OCI-LY1 (cell line): ENCODE measurements at regions not wholly inside any gene's neighbourhood (a gene's known extent, or its start where the extent isn't known, plus 50 kb on each side); places are given as distances from the start of the nearest gene placed in this dataset.
"Not testable (repeated sequence)": the region's sequence is repeated elsewhere in the genome, so short reads cannot be mapped to it uniquely, and the experiment has no call there.

Source experiments
- H2AFZ ChIP-seq: fragments of 200-600 bp; sonication (generic), shearing (Covaris generic); 2 replicates; pipeline ENCODE4 v1.6.0; 2014; ENCODE audit warnings: antibody characterized with exemption, mild to moderate bottlenecking, low read length
- H3F3A ChIP-seq: fragments of 200-600 bp; sonication (generic), shearing (Covaris generic); 2 replicates; pipeline ENCODE4 v1.6.0; 2014; ENCODE audit warnings: mild to moderate bottlenecking, antibody characterized with exemption, low read length, moderate library complexity; ENCODE audit not compliant: insufficient read depth
- H3K27ac ChIP-seq: fragments of 200-600 bp; sonication (generic); 2 replicates; pipeline ENCODE4 v1.5.1; 2014; ENCODE audit warnings: low read length, mixed run types, mild to moderate bottlenecking, low read depth; ENCODE audit not compliant: poor library complexity, severe bottlenecking
- H3K27me3 ChIP-seq: fragments of 200-600 bp; sonication (generic); 2 replicates; pipeline ENCODE4 v1.6.0; 2014; ENCODE audit warnings: antibody characterized with exemption, mild to moderate bottlenecking, low read length, moderate library complexity; ENCODE audit not compliant: insufficient read depth
- H3K36me3 ChIP-seq: fragments of 200-600 bp; sonication (generic); 2 replicates; pipeline ENCODE4 v1.6.1; 2014; ENCODE audit warnings: mild to moderate bottlenecking, antibody characterized with exemption, low read length, moderate library complexity, mixed read lengths; ENCODE audit not compliant: insufficient read depth
- H3K4me1 ChIP-seq: fragments of 200-600 bp; sonication (generic); 2 replicates; pipeline ENCODE4 v1.5.1; 2014; ENCODE audit warnings: mild to moderate bottlenecking, low read length, moderate library complexity; ENCODE audit not compliant: insufficient read depth, severe bottlenecking
- H3K4me2 ChIP-seq: fragments of 200-600 bp; sonication (generic), shearing (Covaris generic); 2 replicates; pipeline ENCODE4 v1.6.1; 2014; ENCODE audit warnings: low read length
- H3K4me3 ChIP-seq: fragments of 200-600 bp; sonication (generic); 2 replicates; pipeline ENCODE4 v1.5.1; 2014; ENCODE audit warnings: low read length, low read depth, mild to moderate bottlenecking, mixed read lengths; ENCODE audit not compliant: poor library complexity, severe bottlenecking
- H3K79me2 ChIP-seq: fragments of 200-600 bp; shearing (Covaris generic); 2 replicates; pipeline ENCODE4 v1.6.1; 2016; ENCODE audit warnings: mixed run types, low read length, mixed read lengths; ENCODE audit not compliant: insufficient read depth
- H3K9ac ChIP-seq: fragments of 200-600 bp; sonication (generic), shearing (Covaris generic); 2 replicates; pipeline ENCODE4 v1.6.1; 2014; ENCODE audit warnings: mild to moderate bottlenecking, low read length, mixed read lengths
- H3K9me2 ChIP-seq: fragments of 200-600 bp; sonication (generic), shearing (Covaris generic); 2 replicates; pipeline ENCODE4 v1.6.1; 2014; ENCODE audit warnings: low read depth, mild to moderate bottlenecking, low read length, mixed read lengths
- H3K9me3 ChIP-seq: fragments of 200-600 bp; shearing (Covaris generic); 2 replicates; pipeline ENCODE4 v1.6.1; 2014; ENCODE audit warnings: low read length, mixed read lengths
- H4K20me1 ChIP-seq: fragments of 200-600 bp; sonication (generic), shearing (Covaris generic); 2 replicates; pipeline ENCODE4 v1.6.0; 2016; ENCODE audit warnings: mild to moderate bottlenecking, low read length; ENCODE audit not compliant: insufficient read depth
- CTCF ChIP-seq: fragments of 200-600 bp; sonication (generic), shearing (Covaris generic); IDR thresholded peaks from 2 replicates; pipeline ENCODE4 v1.5.1; 2017; ENCODE audit warnings: mild to moderate bottlenecking, antibody characterized with exemption, low read length, moderate library complexity, mixed read lengths
- EZH2 ChIP-seq: fragments of 200-600 bp; sonication (generic), shearing (Covaris generic); IDR thresholded peaks from 2 replicates; pipeline ENCODE4 v1.8.0; 2017; ENCODE audit warnings: borderline replicate concordance, mixed run types, mild to moderate bottlenecking, antibody characterized with exemption, low read length, moderate library complexity, mixed read lengths

DNA sequence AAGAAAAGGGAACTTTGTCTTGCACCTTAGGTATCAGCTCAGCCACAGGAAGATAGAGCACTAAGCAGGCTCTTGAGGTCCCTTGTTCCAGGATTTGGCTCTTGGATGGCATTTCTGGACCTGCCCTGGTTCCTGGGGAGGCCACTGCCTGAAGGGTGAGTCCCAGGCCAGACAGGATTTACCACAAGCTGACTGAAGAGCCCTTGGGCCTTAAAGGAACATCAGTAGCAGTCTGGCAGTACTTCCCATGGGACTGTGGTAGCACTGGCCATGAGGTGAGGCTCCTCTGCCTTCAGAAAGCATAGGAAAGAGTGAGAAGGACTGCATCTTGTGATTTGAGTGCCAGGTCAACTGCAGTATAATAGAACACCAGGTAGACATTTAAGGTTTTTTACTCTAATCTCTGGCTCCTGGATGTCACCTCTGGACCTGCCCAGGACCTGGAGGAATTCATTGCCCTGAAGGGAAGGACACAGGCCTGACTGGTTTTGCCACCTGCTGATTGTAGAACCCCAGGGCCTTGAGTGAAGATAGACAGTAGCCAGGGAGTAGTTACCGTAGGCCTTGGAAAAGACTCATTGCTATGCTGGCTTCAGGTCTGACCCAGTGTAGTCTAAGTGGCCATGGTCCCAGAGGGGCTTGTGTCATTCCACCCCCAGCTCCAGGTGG lies 154.4 kb upstream of the CREB1 start:
- H3K27me3 ChIP-seq, result no peaks in the 10 kb centered on the region
- H3K36me3 ChIP-seq, result no peaks in the 10 kb centered on the region
- H3K9ac ChIP-seq, result no peak overlapping the region
- no peaks in the 10 kb centered on the region for H3K9me3 ChIP-seq
- H3K9me2 ChIP-seq, result no peaks in the 10 kb centered on the region
- no peak overlapping the region for H3K4me2 ChIP-seq
- no peaks in the 10 kb centered on the region for H4K20me1 ChIP-seq
- H3K27ac ChIP-seq, result no peak overlapping the region
- H3K79me2 ChIP-seq, result no peaks in the 10 kb centered on the region
- TF ChIP-seq EZH2 (no peak), CTCF (no peak)
- no peaks in the 10 kb centered on the region for H3F3A ChIP-seq
- H3K4me3 ChIP-seq, result no peak overlapping the region
- no peak overlapping the region for H2AFZ ChIP-seq
- H3K4me1 ChIP-seq, result no peaks in the 10 kb centered on the region

DNA sequence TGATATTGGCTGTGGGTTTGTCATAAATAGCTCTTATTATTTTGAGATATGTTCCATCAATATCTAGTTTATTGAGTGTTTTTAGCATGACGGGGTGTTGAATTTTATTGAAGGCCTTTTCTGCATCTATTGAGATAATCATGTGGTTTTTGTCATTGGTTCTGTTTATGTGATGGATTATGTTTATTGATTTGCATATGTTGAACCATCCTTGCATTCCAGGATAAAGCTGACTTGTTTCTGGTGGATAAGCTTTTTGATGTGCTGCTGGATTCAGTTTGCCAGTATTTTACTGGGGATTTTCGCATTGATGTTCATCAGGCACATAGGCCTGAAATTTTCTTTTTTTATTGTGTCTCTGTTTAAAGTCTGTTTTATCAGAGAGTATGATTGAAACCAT lies 151.1 kb upstream of the CREB1 start:
- not testable (repeated sequence) for H4K20me1 ChIP-seq, H3K27ac ChIP-seq, H3K4me2 ChIP-seq, H3K27me3 ChIP-seq, H3F3A ChIP-seq, H3K9me2 ChIP-seq, H3K36me3 ChIP-seq, H2AFZ ChIP-seq, H3K79me2 ChIP-seq, H3K9ac ChIP-seq, H3K4me1 ChIP-seq, H3K4me3 ChIP-seq, H3K9me3 ChIP-seq

DNA sequence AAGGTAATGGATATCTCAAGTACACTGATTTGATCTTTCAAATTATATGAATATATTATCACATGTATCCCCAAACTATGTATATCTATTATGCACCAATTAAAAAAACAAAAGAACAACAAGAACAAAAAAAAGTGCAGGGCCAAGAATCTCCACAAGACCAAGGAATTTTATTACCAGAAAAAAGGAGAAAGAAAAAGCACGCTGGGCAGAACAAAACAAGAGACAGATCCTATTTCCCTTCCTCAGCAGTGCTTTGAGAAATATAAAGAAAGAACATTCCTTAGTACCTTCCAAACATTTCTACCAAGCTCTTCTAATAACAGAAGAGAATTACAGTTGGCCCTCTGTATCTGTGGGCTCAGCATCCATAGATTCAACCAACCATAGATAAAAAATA lies 144.7 kb upstream of the CREB1 start:
- Histone ChIP-seq H3K36me3 (no peaks in the 10 kb centered on the region), H3K4me2 (no peak overlapping the region), H4K20me1 (no peaks in the 10 kb centered on the region), H2AFZ (no peak overlapping the region), H3K9ac (no peak overlapping the region), H3K9me2 (no peaks in the 10 kb centered on the region), H3K27ac (no peak overlapping the region), H3K9me3 (no peaks in the 10 kb centered on the region), H3F3A (no peaks in the 10 kb centered on the region), H3K4me1 (no peaks in the 10 kb centered on the region), H3K27me3 (no peaks in the 10 kb centered on the region), H3K4me3 (no peak overlapping the region), H3K79me2 (no peaks in the 10 kb centered on the region)
- TF ChIP-seq EZH2 (no peak), CTCF (no peak)

GRCh38 chr2:207385903-207386302 lies 143.9 kb upstream of the CREB1 start:
- Histone ChIP-seq H3K9me2 (no peaks in the 10 kb centered on the region), H3K4me3 (no peak overlapping the region), H3K79me2 (no peaks in the 10 kb centered on the region), H3K4me1 (no peaks in the 10 kb centered on the region), H3K27ac (no peak overlapping the region), H3K9ac (no peak overlapping the region), H3F3A (no peaks in the 10 kb centered on the region), H3K27me3 (no peaks in the 10 kb centered on the region), H4K20me1 (no peaks in the 10 kb centered on the region), H3K4me2 (no peak overlapping the region), H3K36me3 (no peaks in the 10 kb centered on the region), H2AFZ (no peak overlapping the region), H3K9me3 (no peaks in the 10 kb centered on the region)
- no peak for TF ChIP-seq CTCF
- no peak for TF ChIP-seq EZH2
